ENCODE measurements at regions not wholly inside any gene's neighbourhood (a gene's known extent, or its start where the extent isn't known, plus 50 kb on each side); places are given as distances from the start of the nearest gene placed in this dataset.
A peak's percentile ranks its signal among the peaks of the same experiment; 100 is the strongest.

DNA sequence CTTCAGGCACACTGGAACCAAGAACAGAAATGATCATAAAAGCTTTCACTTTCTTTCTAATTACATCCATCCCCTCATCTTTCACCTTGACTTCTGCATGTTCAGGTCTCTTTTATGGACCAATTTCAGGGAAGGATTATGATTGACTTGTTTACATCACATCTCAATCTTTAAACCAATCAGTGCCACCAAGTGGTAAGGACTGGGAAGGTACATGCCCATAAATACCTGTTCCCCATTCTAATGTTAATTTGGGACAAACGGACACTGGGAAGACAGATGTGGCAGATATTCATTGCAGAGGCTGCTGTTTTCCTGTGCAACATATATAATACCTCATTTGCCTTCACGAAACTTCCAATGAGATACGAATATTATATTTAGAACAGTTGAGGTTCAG is 978.1 kb downstream of the GALC start:
- DNase-seq (ENCODE audit: low read depth): peak; percentile 2
- no peak overlapping the region for H3K4me3 ChIP-seq (ENCODE audit: low read depth, low read length)
- TF ChIP-seq, protein P1, sequence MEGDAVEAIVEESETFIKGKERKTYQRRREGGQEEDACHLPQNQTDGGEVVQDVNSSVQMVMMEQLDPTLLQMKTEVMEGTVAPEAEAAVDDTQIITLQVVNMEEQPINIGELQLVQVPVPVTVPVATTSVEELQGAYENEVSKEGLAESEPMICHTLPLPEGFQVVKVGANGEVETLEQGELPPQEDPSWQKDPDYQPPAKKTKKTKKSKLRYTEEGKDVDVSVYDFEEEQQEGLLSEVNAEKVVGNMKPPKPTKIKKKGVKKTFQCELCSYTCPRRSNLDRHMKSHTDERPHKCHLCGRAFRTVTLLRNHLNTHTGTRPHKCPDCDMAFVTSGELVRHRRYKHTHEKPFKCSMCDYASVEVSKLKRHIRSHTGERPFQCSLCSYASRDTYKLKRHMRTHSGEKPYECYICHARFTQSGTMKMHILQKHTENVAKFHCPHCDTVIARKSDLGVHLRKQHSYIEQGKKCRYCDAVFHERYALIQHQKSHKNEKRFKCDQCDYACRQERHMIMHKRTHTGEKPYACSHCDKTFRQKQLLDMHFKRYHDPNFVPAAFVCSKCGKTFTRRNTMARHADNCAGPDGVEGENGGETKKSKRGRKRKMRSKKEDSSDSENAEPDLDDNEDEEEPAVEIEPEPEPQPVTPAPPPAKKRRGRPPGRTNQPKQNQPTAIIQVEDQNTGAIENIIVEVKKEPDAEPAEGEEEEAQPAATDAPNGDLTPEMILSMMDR (IDR thresholded peaks at IDR 0.05; ENCODE audit: low read depth, low read length): no peak
- no peak for TF ChIP-seq MYC (IDR thresholded peaks at IDR 0.05; ENCODE audit: low read depth, low read length)
- no peak for TF ChIP-seq POLR2A (IDR thresholded peaks at IDR 0.05; ENCODE audit: extremely low read depth, insufficient read length)
- no peak for TF ChIP-seq MAX (IDR thresholded peaks at IDR 0.05; ENCODE audit: low read depth, low read length)

- TF ChIP-seq POLR2A (IDR thresholded peaks at IDR 0.05; ENCODE audit: extremely low read depth, insufficient read length) (no peak), MYC (IDR thresholded peaks at IDR 0.05; ENCODE audit: low read depth, low read length) (no peak), MAX (IDR thresholded peaks at IDR 0.05; ENCODE audit: low read depth, low read length) (no peak)
- TF ChIP-seq, protein P1 (IDR thresholded peaks at IDR 0.05; ENCODE audit: low read depth, low read length): no peak
- no peak for DNase-seq (ENCODE audit: low read depth)
- no peak overlapping the region for H3K4me3 ChIP-seq (ENCODE audit: low read depth, low read length)
These were observed 979.4 kb downstream of the GALC start for GRCh38 chr14:87013583-87013982.

DNA sequence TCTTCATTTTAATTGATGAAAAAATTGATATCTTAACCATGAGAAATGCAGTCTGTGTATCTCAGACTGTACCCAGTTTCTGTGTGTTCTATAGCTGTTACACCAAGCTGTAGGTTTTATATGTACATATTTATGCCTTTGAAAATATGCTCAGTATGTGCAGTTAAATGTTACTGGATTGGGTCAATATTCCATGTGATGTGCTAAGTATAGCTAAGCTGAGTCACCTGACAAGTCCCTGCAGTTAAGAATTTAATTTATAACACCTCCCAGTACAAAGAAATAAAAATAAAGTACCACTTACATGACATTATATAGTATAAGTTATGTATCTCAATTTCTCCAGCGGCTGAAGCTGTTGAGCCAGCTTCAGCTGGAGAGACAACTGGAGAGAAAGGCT is 984.0 kb downstream of the GALC start:
- DNase-seq (ENCODE audit: low read depth): no peak
- TF ChIP-seq MYC (IDR thresholded peaks at IDR 0.05; ENCODE audit: low read depth, low read length) (no peak), MAX (IDR thresholded peaks at IDR 0.05; ENCODE audit: low read depth, low read length) (no peak), POLR2A (IDR thresholded peaks at IDR 0.05; ENCODE audit: extremely low read depth, insufficient read length) (no peak)
- TF ChIP-seq, protein P1 (IDR thresholded peaks at IDR 0.05; ENCODE audit: low read depth, low read length): no peak
- no peak overlapping the region for H3K4me3 ChIP-seq (ENCODE audit: low read depth, low read length)

- no peak for DNase-seq (ENCODE audit: low read depth)
- no peak overlapping the region for H3K4me3 ChIP-seq (ENCODE audit: low read depth, low read length)
- TF ChIP-seq MAX (IDR thresholded peaks at IDR 0.05; ENCODE audit: low read depth, low read length) (no peak), POLR2A (IDR thresholded peaks at IDR 0.05; ENCODE audit: extremely low read depth, insufficient read length) (no peak), MYC (IDR thresholded peaks at IDR 0.05; ENCODE audit: low read depth, low read length) (no peak)
- TF ChIP-seq, protein P1 (IDR thresholded peaks at IDR 0.05; ENCODE audit: low read depth, low read length): no peak
These were observed 987.7 kb downstream of the GALC start for GRCh38 chr14:87005280-87005679.

- H3K4me3 ChIP-seq (ENCODE audit: low read depth, low read length): no peak overlapping the region
- no peak for DNase-seq (ENCODE audit: low read depth)
- no peak for TF ChIP-seq MYC (IDR thresholded peaks at IDR 0.05; ENCODE audit: low read depth, low read length)
- TF ChIP-seq MAX (IDR thresholded peaks at IDR 0.05; ENCODE audit: low read depth, low read length): no peak
- TF ChIP-seq, protein P1 (IDR thresholded peaks at IDR 0.05; ENCODE audit: low read depth, low read length): no peak
- no peak for TF ChIP-seq POLR2A (IDR thresholded peaks at IDR 0.05; ENCODE audit: extremely low read depth, insufficient read length)
These were observed 990.2 kb downstream of the GALC start for GRCh38 chr14:87002776-87003175.

GRCh38 chr14:87001333-87001732 is 991.6 kb downstream of the GALC start:
- TF ChIP-seq, protein P1 (IDR thresholded peaks at IDR 0.05; ENCODE audit: low read depth, low read length): no peak
- TF ChIP-seq MAX (IDR thresholded peaks at IDR 0.05; ENCODE audit: low read depth, low read length) (no peak), POLR2A (IDR thresholded peaks at IDR 0.05; ENCODE audit: extremely low read depth, insufficient read length) (no peak), MYC (IDR thresholded peaks at IDR 0.05; ENCODE audit: low read depth, low read length) (no peak)
- DNase-seq (ENCODE audit: low read depth): no peak

More at GRCh38 chr14:87001333-87001732, 991.6 kb downstream of the GALC start:
- no peak overlapping the region for H3K4me3 ChIP-seq (ENCODE audit: low read depth, low read length)

All from NB4 (cell line).